T-helper 1 cell treated with Interleukin-12 subunit alpha and Interleukin-12 subunit beta and Interleukin-4 antibody, amounts not matched to agents 30 μg/mL and 1 μg/mL, for 36 hours (primary cell): ENCODE measurements at regions not wholly inside any gene's neighbourhood (a gene's known extent, or its start where the extent isn't known, plus 50 kb on each side); places are given as distances from the start of the nearest gene placed in this dataset.
"Not testable (repeated sequence)": the region's sequence is repeated elsewhere in the genome, so short reads cannot be mapped to it uniquely, and the experiment has no call there.

Experiments used
- H3K27ac Mint-ChIP-seq: one replicate; pipeline ENCODE4 v1.8.0; 2021; ENCODE audit warnings: mild to moderate bottlenecking, mixed read lengths
- H3K27me3 Mint-ChIP-seq: one replicate; pipeline ENCODE4 v1.8.0; 2021; ENCODE audit warnings: low read depth, mixed read lengths
- H3K36me3 Mint-ChIP-seq: one replicate; pipeline ENCODE4 v1.8.0; 2021; ENCODE audit warnings: low read depth, mixed read lengths
- H3K4me1 Mint-ChIP-seq: one replicate; pipeline ENCODE4 v1.8.0; 2021; ENCODE audit warnings: low read depth, mixed read lengths
- H3K4me3 Mint-ChIP-seq: one replicate; pipeline ENCODE4 v1.8.0; 2021; ENCODE audit warnings: mild to moderate bottlenecking, moderate library complexity, mixed read lengths
- H3K9me3 Mint-ChIP-seq: one replicate; pipeline ENCODE4 v1.8.0; 2021; ENCODE audit warnings: mixed read lengths

GRCh38 chr2:156769802-156770201 is 333.6 kb downstream of the GPD2 start:
- no peak overlapping the region for H3K27ac Mint-ChIP-seq
- no peaks in the 10 kb centered on the region for H3K4me1 Mint-ChIP-seq
- H3K9me3 Mint-ChIP-seq = peaks cover 14% of the 10 kb centered on the region
- H3K27me3 Mint-ChIP-seq = no peaks in the 10 kb centered on the region
- no peaks in the 10 kb centered on the region for H3K36me3 Mint-ChIP-seq
- H3K4me3 Mint-ChIP-seq = no peak overlapping the region

DNA sequence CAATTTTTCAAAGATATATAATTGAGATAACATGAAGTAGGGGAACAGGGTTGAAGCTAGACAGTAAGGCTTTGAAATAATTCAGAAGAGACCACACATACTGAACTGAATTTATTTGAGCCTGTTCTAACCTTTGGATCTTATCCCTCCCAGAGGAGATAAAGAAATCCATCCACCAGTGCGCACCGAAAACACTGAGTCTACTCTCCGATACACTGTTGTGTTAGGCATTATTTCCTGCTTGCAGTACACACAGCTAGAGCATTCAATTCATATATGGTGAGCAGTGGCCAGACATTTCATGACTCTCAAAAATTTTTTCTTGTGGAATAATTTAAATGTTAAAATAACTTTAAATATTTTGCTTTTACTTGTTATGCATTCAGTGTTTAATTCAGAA is 342.7 kb downstream of the GPD2 start:
- no peak overlapping the region for H3K27ac Mint-ChIP-seq
- H3K4me3 Mint-ChIP-seq = no peak overlapping the region
- no peaks in the 10 kb centered on the region for H3K27me3 Mint-ChIP-seq
- no peaks in the 10 kb centered on the region for H3K36me3 Mint-ChIP-seq
- no peaks in the 10 kb centered on the region for H3K4me1 Mint-ChIP-seq
- peaks cover 4% of the 10 kb centered on the region for H3K9me3 Mint-ChIP-seq

DNA sequence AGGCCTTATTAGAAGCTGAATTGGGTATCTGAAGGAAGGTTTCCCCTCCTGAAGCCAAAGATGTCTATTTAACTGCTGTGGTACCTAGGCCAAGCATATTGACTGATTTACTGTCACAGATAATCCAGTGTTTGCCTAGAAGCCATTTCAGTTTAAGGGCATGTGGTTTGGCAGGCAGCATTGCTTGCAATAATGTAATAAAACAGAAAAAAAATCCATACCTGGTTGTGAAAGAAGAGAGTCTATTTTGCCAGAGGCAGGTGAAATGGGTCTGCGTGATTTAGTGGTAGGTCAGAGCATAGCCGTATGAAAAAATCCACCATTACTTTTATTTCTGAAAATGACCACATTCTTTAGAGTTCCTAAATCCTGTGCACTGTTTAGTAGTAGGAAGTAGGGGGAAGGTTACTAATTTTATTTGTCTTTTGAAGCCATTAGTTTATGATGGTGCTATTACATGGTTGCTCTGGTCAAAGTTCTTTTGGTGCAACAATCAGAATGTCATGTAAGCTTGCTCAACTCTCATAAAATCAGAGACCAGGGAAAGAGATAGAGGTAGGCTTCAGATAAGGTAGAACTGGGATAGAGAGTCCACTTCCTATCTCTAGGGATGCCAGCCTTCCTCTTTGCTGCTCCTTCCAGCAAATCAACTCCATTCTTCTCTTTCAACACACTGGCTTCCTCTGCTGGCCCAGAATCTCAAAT is 343.4 kb downstream of the GPD2 start:
- Mint-ChIP-seq H3K4me1 (no peaks in the 10 kb centered on the region), H3K36me3 (no peaks in the 10 kb centered on the region), H3K9me3 (no peaks in the 10 kb centered on the region), H3K4me3 (no peak overlapping the region), H3K27me3 (no peaks in the 10 kb centered on the region), H3K27ac (no peak overlapping the region)

GRCh38 chr2:156781677-156782076 is 345.5 kb downstream of the GPD2 start:
- H3K9me3 Mint-ChIP-seq, H3K27me3 Mint-ChIP-seq, H3K36me3 Mint-ChIP-seq, H3K4me3 Mint-ChIP-seq, H3K4me1 Mint-ChIP-seq, H3K27ac Mint-ChIP-seq: not testable (repeated sequence)

DNA sequence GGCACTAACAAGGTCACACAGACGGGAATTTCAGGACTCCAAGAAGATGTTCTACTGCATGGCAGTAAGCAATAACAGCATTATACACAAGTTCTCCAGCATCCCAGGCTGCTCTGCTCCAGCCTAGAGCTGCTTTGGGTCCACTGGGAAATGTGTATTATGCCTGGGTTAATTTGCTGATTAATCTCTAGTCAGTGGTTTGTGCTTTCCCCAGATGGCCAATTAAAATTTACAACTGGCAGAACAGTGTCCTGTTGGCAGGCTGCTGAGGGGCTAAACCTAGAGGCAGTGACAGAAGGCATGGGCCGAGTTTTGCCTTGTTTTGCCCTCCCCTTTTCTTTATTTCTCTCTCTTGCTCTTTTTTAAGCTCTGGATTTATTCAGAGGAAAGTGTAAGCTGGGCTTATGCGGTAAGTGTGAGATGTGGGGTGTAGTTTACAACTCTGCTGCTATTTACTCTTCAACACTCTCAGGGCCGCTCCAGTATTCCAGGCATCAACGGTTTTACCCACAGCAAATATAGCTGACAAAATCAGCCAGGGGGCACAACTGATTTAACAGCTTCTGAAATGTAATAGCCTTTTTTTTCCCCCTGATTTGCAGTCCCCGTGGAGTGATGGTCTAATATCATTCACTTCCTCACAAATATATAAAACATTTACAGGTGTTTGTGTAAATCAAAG is 348.0 kb downstream of the GPD2 start:
- Mint-ChIP-seq H3K4me3 (no peak overlapping the region), H3K9me3 (no peaks in the 10 kb centered on the region), H3K27ac (no peak overlapping the region), H3K4me1 (no peaks in the 10 kb centered on the region), H3K36me3 (no peaks in the 10 kb centered on the region), H3K27me3 (no peaks in the 10 kb centered on the region)

- Mint-ChIP-seq H3K27ac (no peak overlapping the region), H3K36me3 (no peaks in the 10 kb centered on the region), H3K4me3 (no peak overlapping the region)
These were observed 351.3 kb downstream of the GPD2 start for GRCh38 chr2:156787517-156787916.

DNA sequence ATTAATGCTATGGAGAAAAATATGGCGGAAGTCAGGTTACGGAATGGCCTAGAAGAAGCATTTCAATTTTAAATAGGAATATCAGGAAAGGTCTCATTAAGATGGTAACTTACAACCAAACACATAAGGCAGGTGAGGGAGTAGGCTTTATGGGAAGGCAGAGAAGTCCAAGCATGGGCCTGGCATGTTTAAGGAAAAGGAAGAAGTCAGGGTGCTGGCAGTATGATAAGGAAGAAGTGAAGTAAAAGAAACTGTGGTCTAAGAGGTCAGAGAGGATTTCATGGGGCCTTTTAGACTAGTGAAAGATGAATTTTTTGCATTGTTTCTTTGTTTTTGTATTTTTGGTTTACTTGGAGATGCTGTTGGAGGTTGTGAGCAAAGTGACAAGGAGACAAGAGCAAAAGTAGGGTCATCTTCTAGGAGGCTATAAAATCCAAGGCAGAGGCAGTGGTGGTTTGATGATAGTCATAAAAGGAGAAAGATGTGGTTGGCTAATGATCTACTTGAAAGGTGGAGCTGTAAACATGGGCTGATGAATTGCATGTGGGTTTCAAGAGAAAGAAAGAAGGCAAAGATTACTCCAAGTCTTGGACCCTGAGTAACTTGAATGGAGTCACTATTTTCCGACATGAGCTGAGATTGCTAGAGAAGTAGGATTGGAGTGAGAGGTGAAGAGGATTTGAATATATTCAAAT is 354.3 kb downstream of the GPD2 start:
- Mint-ChIP-seq H3K36me3 (no peaks in the 10 kb centered on the region), H3K27ac (no peak overlapping the region), H3K4me3 (no peak overlapping the region), H3K4me1 (no peaks in the 10 kb centered on the region), H3K9me3 (no peaks in the 10 kb centered on the region), H3K27me3 (no peaks in the 10 kb centered on the region)

More at GRCh38 chr2:156787517-156787916, 351.3 kb downstream of the GPD2 start:
- H3K4me1 Mint-ChIP-seq = no peaks in the 10 kb centered on the region
- no peaks in the 10 kb centered on the region for H3K9me3 Mint-ChIP-seq
- H3K27me3 Mint-ChIP-seq = no peaks in the 10 kb centered on the region

- Mint-ChIP-seq H3K27ac (no peak overlapping the region), H3K4me3 (no peak overlapping the region), H3K36me3 (no peaks in the 10 kb centered on the region), H3K4me1 (no peaks in the 10 kb centered on the region), H3K9me3 (no peaks in the 10 kb centered on the region), H3K27me3 (no peaks in the 10 kb centered on the region)
These were observed 356.2 kb downstream of the GPD2 start for GRCh38 chr2:156792242-156792840.

- H3K9me3 Mint-ChIP-seq = no peaks in the 10 kb centered on the region
- H3K27me3 Mint-ChIP-seq = no peaks in the 10 kb centered on the region
- H3K4me1 Mint-ChIP-seq = no peaks in the 10 kb centered on the region
- no peak overlapping the region for H3K27ac Mint-ChIP-seq
- no peaks in the 10 kb centered on the region for H3K36me3 Mint-ChIP-seq
- no peak overlapping the region for H3K4me3 Mint-ChIP-seq
These were observed 361.7 kb downstream of the GPD2 start for GRCh38 chr2:156797832-156798231.

- Mint-ChIP-seq H3K4me1 (no peaks in the 10 kb centered on the region), H3K27ac (no peak overlapping the region), H3K27me3 (peaks cover 5% of the 10 kb centered on the region), H3K36me3 (no peaks in the 10 kb centered on the region), H3K4me3 (no peak overlapping the region), H3K9me3 (no peaks in the 10 kb centered on the region)
These were observed 364.0 kb downstream of the GPD2 start for GRCh38 chr2:156800065-156800653.

DNA sequence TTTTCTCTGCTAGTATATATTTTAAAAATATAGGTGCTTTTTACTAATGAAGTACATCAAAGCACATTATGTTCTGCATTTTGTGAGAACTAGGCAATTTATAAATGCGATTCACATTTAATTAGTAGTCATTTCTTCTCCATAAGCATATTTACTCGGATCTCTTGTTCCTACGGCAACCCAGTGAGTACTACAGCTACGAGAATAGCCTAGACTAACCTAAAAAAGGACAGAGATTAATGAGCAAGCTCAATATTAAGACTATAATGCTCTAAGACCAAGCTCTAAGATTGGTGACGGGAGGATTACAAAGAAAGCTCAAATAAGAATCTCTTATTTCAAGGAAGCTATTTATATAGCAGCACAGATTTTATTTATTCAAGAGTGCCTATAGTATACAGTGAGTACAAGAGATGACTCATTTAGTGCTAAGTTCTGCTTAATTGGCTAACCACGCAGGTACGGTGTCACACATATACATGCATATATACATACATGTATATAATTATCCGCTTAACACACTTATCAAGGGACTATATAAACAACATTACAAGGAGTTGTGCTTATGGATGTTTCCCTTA is 364.7 kb downstream of the GPD2 start:
- H3K4me3 Mint-ChIP-seq = no peak overlapping the region
- no peaks in the 10 kb centered on the region for H3K36me3 Mint-ChIP-seq
- H3K4me1 Mint-ChIP-seq = no peaks in the 10 kb centered on the region
- H3K9me3 Mint-ChIP-seq = no peaks in the 10 kb centered on the region
- H3K27me3 Mint-ChIP-seq = peaks cover 5% of the 10 kb centered on the region
- no peak overlapping the region for H3K27ac Mint-ChIP-seq

DNA sequence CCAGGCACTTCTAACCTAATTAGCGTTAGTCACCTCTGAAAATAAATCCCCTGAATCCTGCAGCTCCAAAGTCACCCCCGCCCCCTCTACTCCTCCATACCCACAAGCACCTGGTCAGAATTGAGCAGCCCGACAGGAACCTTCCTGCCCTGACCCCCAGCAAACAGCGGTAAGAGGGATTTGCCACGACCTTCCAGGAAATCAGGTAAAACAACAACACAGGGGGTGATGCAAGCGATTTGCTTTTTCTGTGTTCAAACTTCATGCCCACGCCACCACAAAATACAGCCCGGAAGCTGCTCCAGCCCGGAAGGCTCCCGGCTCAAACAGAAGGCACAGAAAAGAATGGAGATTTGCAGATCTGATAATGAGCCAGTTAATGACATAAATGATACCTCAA is 367.1 kb downstream of the GPD2 start:
- Mint-ChIP-seq H3K27me3 (peaks cover 5% of the 10 kb centered on the region), H3K4me1 (no peaks in the 10 kb centered on the region), H3K36me3 (no peaks in the 10 kb centered on the region), H3K4me3 (no peak overlapping the region), H3K27ac (no peak overlapping the region), H3K9me3 (no peaks in the 10 kb centered on the region)

GRCh38 chr2:156803967-156804366 is 367.8 kb downstream of the GPD2 start:
- Mint-ChIP-seq H3K27ac (no peak overlapping the region), H3K4me3 (no peak overlapping the region), H3K27me3 (peaks cover 5% of the 10 kb centered on the region)

DNA sequence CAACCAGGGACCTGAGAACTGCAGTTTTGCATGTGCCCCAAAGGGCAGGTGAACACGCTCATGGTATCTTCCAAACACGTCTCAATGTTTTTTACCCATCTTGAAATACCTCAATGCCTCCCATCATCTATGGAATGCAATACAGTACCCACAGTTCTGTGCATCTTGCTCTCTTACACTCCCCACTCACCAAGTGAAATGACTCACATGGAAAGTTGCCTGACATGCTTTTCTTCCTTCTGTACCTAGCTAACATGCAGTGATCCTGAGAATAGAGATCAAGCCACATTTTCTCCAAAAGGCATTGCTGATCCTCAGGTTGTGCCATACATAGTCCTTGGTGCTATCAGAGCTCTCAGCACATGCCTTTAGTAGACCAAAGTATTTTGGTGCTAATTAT is 373.9 kb downstream of the GPD2 start:
- Mint-ChIP-seq H3K4me3 (no peak overlapping the region), H3K4me1 (no peaks in the 10 kb centered on the region)

More at GRCh38 chr2:156803967-156804366, 367.8 kb downstream of the GPD2 start:
- no peaks in the 10 kb centered on the region for H3K9me3 Mint-ChIP-seq
- H3K36me3 Mint-ChIP-seq = no peaks in the 10 kb centered on the region
- H3K4me1 Mint-ChIP-seq = no peaks in the 10 kb centered on the region

More for the DNA sequence above, 373.9 kb downstream of the GPD2 start:
- Mint-ChIP-seq H3K27me3 (no peaks in the 10 kb centered on the region), H3K36me3 (no peaks in the 10 kb centered on the region), H3K9me3 (no peaks in the 10 kb centered on the region), H3K27ac (no peak overlapping the region)
